ENCODE measurements at regions not wholly inside any gene's neighbourhood (a gene's known extent, or its start where the extent isn't known, plus 50 kb on each side); places are given as distances from the start of the nearest gene placed in this dataset.
"Not testable (repeated sequence)": the region's sequence is repeated elsewhere in the genome, so short reads cannot be mapped to it uniquely, and the experiment has no call there.

DNA sequence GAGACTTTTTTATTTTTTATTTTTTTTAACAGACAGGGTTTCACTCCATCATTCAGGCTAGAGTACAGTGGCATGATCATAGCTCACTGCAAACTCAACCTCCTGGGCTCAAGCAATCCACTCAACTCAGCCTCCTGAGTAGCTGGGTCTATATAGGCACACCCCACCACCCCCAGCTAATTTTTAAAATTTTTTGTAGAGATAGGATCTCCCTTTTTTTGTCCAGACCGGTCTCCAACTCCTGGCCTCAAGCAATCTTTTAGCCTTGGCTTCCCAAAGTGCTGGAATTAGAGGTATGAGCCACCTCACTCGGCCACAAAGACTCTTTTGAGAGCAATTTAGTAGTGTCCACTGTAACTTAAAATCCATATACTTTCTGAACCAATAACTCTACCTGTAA lies 103.3 kb upstream of the DST start:
- no peak for DNase-seq (ENCODE audit: low read depth)

DNA sequence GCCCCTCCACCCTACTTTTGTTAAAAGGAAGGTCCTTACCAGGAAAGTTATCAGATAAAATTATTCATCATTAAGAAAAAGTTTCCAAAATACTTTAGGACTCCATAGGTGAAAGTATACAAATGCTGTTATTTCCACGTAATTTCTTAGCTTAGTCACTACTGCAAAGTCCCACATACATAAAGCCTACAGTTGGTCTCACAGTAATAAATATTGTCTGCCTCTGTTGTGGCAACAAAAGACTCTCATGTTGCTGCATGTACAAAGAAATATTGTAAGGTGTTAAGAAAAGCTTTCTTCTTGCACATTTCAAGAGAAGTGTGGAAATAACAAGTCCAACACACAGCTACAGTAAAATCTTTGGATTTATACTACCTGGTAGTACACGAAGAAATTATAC lies 102.4 kb upstream of the DST start:
- DNase-seq (ENCODE audit: low read depth) = no peak

DNA sequence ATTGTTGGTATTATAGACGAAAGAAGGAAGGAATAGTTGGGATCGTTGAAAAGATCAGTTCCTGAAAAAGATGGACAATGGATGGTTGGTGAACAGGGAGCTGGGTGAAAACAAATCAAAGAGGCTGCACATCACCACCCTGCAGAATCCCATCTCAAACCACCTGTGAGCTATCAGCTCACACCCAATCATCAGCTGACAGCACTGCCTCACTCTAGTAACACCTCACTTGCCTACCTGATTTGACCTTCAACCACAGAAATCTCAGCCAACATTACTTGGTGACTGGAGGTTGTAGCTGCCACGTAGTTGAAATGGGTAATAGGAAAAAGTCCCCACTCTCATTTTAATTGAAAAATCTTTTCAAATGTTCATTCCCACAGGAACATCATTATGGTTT lies 101.8 kb upstream of the DST start:
- DNase-seq (ENCODE audit: low read depth) = no peak

DNA sequence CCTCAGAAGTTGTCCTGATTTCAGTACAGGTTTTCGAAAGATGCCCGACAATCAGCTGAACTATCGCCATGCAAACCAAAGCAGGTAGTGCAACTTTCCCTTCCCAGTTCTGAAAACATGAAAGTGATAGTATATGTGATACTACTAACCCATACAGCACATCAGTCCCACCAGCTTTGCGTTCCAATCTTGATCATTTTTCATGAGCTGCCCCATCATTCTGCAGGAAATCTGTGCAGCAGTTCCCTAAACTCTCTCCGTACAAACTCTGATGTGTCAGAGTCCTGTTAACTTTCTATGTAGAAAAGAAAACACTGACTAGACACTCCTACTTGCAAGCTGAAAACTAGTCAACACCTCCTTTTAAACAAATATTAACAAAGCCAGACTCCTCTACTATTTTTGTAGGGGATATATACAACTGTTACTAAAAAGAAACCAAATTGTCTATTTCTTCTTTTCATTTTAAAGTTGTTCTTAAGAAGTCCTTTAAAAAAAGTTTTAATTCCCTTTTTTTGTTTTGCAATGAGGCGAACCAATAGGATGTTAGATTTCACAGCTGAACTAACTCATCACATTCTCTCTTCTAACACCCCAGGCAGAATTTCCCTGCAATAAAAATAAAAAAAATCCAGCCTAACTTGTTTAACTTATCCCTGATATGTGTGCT lies 99.6 kb upstream of the DST start:
- DNase-seq (ENCODE audit: low read depth) = no peak

DNA sequence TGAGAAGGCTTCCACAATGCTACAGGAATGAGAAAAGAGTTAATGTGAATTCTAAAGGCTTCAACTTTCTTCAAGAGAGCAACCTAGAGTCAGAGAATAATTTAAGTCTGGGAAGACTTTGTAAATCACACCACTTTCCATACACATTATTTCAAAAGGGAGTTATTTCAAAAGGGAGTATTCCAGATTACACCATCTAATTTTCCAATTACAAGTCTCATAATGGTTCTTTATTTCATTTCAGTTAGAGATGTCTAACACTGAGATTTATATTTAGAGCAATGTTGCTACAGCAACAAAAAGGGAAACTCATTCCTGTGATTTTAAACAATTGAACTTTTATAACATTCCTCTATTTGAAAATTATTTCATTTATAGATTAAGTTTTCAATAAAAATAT lies 98.8 kb upstream of the DST start:
- no peak for DNase-seq (ENCODE audit: low read depth)

DNA sequence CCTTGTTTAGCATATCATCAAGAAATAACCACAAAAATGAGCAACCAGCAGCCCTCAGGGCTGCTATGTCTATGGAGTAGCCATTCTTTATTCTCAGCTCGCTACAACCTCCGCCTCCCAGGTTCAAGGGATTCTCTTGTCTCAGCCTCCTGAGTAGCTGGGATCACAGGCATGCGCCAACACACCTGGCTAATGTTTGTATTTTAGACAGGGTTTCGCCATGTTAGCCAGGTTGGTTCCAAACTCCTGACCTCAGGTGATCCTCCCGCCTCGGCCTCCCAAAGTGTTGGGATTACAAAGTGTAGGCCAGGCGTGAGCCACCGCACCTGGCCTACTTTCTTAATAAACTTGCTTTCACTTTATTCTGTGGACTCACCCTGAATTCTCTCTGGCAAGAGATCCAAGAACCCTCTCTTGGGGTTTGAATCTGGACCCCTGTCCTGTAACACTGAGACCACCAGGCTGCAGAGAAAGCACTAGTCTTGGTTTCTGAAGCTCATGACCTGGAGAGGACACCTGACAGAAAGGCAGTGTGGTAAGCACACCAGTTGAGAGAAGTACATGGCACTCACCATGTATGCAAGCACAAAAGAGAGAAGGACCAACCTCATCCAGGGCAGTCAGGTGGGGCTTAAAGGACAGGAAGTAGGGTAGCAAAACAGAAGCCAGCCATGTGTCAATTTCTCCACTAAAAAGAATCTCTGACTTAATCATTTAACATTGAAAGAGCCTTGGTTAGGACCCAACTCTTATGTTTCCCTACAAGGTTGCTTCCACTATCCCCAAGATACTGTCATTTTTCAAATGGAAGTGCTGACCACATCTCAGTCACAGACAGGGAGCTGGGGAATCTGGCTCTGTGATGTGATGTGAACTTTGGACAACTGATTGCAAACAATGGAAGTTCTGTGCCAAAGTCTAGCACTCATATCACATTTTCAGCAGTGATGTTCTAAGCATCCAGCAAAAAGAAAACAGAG lies 97.4 kb upstream of the DST start:
- DNase-seq (ENCODE audit: low read depth) = no peak

DNA sequence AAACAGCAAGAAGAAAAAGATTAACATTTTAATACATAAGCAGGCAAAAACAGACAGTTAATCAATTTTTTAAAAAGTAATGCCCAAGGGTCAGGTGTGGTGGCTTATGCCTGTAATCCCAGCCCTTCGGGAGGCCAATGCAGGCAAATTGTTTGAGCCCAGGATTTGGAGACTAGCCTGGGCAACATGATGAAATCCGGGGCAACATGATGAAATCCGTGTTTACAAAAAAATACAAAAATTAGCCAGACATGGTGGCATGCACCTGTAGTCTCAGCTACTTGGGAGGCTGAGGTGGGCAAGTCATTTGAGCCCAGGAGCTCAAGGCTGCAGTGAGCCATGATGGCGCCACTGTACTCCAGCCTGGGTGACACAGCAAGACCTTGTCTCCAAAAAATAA lies 94.1 kb upstream of the DST start:
- no peak for DNase-seq (ENCODE audit: low read depth)

DNA sequence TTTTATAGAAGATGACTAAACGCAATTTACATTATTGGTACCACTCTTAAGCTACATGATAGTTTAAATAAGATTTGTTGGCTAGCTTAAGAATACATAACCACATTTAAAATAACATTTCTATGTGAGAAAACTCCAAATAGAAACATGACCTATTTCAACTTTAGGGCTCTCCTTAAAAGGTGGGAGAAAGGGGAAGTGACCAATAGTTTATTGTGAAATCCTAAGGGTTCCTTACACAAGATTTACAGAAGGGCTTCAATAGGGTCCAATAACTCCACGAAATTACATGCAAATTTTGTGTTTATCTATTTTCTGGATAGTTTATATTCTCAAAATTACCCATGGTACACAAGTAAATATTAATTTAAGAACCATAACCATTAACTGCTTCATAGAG lies 91.6 kb upstream of the DST start:
- DNase-seq (ENCODE audit: low read depth) = no peak

DNA sequence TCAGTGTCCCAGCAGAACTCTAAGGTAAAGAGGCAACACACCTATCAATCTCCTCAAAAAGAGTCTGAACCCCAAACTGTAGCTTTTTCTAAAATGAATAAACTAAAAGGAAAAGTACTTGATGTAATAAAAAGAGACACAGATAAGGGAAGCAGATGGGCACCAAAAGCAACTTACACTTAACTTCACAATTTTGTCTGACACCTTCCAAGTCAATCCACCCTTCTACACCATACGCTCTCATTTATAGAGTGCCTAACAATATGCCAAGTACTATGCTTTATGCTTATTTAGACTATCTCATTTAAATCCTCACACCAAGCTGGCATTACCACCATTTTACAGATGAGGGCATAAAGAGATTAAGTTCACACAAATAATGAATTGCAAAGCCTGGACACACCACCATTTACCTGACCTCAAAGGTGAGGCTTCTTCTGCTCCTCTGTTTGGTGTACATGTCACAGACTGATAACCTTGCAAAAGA lies 90.6 kb upstream of the DST start:
- DNase-seq (ENCODE audit: low read depth) = no peak

DNA sequence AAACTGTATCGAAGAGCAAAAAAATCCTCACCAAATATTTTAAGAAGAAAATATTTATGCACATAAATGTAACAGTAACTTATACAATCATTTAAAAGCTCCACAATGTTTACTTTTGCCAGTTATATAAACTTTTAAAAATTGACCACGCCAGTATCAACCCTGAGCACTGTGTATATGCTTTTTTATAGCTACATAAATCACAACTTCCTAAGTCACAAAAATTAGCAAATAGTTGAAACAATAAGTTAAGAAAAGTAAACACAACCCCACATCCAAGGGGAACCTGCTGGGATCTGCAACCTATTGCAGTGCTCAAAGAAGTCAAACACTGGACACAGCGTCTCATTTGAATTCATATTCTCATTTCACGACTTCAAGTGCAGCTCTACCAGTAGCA lies 89.8 kb upstream of the DST start:
- no peak for DNase-seq (ENCODE audit: low read depth)

DNA sequence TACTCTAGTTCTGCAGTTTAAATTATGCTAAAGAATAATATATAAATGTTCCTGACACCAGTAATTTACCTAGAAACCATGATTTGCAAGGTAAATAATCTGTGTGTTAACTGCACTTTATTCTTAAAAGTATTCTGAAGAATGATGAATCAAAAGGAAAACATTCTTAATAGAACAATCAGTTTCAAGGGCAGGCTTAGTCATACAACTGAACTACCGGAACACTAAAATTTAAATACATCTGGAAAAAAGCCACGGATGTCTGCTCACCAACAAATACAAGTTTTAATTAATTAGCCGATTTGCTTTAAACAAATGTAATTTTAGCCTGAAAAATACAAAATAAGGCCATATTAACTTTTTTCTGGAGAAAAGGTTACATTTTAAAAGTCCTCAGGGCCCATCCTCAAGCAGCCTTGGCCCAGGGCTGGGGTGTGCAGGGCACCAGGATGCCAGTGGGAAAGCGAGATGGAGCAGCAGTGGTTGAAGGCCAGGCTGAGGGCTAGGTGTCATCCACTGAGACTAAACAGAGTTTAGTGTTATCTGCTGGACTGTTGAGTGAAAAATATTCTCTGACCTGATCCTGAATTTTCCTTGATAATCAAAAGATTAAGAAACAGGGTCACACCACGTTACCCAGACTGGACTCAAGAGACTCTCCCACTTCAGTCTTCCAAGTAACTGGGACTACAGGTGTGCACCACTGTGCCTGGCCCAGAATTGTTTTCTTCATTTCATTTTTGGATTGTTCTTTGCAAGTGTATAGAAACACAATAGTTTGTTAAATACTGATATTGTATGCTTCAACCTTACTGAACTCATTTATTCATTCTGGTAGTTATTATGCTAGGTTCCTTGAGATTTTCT lies 88.2 kb upstream of the DST start:
- no peak for DNase-seq (ENCODE audit: low read depth)

DNA sequence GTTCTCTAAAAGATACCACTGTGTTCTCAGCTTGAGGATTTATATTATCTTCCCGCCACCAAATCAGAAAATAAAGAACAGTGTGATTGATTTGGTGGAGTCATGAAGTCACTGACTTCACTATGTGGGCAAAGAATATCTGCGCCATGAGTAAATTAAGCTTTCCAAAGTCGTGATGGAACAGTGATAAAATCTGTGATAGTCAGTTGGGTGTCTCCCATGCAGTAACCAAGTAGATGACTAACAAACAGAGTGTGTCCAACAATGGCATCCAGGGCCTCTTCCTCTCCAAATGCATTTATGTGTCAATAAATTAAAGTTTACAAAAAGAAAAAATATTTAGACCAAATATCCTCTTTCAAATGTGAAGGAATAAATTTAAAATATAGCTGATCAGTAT lies 87.0 kb upstream of the DST start:
- no peak for DNase-seq (ENCODE audit: low read depth)

DNA sequence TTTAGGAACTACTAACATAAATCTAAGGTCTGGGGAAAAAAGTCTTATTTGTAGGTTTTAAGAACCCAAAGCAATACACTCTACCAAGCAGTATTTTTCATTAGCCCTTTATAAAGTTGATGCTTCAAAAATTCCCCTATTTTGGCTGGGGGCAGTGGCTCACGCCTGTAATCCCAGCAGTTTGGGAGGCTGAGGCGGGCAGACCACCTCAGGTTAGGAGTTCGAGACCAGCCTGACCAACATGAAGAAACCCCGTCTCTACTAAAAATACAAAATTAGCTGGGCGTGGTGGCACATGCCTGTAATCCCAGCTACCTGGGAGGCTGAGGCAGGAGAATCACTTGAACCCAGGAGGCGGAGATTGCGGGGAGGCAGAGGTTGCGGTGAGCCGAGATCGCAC lies 86.5 kb upstream of the DST start:
- not testable (repeated sequence) for DNase-seq (ENCODE audit: low read depth)

DNA sequence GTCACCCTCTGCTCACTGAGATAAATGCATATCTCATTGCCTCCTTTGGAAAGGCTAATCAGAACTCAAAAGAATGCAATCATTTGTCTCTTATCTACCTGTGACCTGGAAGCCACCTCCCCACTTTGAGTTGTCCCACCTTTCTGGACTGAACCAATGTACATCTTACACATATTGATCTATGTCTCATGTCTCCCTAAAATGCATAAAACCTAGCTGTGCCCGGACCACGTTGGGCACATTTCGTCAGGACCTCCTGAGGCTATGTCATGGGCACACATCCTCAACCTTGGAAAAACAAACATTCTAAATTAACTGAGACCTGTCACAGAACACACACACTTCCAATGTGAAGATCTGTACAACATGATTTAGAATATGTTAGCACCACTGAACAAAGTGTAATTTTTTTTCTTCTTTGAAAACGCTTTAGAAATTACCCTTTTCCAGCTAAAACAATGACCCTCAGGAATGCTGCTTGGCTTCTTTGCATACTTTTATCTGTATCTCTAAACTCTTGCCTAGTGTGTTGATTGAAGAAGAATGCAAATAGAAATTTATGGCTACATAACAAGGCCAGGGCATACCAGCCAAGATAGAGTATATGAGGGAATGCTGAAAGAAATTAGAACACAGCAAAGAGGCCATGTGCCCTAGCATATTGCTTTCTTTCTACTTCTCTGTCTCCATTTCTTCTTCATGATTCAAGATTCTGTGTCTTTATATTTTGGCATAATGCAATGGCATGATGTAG lies 84.6 kb upstream of the DST start:
- DNase-seq (ENCODE audit: low read depth) = no peak

DNA sequence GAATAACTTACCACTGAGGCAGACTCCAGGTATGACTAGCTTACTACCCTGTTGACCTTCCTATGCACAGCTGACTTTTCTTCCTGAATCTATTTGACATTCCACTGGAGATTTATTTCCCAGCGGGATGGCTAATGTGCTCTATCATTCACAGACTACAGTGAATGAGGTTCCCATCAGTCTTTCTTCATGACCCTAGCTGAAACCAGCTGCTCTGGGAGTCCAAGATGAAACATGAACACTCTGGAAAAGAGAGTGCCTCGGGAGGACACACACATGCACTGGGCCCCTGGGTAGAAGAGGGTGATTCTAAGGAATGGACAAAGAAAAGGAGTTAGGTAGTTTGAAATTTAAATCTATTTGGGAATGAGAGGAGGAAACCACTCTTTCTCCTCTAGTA lies 82.6 kb upstream of the DST start:
- DNase-seq (ENCODE audit: low read depth) = no peak

DNA sequence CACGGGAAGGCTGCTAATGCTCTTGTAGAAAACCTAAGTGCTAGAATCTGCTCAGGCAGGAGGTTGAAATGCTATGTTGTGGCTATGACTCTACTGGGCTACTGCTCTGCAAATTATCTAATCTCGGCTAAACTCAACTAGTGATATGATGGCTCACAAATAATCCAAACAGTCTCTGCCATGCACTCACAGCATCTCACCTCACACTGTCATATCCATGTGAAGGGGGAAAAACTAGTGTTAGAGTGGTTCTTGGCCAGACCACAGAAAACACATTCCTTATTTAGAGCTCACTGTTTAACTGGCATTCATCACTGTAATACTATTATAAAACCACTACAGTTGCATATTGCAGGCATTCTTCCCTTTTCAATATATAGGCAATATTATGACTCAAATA lies 81.8 kb upstream of the DST start:
- DNase-seq (ENCODE audit: low read depth) = no peak

DNA sequence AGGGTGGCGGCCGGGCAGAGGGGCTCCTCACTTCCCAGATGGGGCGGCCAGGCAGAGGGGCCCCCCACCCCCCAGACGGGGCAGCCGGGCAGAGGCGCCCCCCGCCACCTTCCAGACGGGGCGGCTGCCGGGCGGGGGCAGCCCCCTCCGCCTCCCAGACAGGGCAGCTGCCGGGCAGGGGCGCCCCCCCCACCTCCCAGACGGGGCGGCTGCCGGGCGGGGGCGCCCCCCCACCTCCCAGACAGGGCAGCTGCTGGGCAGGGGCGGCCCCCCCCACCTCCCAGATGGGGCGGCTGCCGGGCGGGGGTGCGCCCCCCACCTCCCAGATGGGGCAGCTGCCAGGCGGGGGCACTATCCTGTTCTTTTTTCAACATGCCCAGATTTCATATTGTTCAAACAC lies 78.2 kb upstream of the DST start:
- no peak for DNase-seq (ENCODE audit: low read depth)

DNA sequence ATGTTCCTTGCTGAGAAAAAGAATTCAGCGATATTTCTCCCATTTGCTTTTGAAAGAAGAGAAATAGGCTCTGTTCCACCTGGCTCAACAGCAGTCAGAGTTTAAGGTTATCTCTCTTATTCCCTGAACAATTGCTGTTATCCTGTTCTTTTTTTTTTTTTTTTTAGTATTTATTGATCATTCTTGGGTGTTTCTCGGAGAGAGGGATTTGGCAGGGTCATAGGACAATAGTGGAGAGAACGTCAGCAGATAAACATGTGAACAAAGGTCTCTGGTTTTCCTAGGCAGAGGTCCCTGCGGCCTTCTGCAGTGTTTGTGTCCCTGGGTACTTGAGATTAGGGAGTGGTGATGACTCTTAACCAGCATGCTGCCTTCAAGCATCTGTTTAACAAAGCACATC lies 77.5 kb upstream of the DST start:
- DNase-seq (ENCODE audit: low read depth) = not testable (repeated sequence)

DNA sequence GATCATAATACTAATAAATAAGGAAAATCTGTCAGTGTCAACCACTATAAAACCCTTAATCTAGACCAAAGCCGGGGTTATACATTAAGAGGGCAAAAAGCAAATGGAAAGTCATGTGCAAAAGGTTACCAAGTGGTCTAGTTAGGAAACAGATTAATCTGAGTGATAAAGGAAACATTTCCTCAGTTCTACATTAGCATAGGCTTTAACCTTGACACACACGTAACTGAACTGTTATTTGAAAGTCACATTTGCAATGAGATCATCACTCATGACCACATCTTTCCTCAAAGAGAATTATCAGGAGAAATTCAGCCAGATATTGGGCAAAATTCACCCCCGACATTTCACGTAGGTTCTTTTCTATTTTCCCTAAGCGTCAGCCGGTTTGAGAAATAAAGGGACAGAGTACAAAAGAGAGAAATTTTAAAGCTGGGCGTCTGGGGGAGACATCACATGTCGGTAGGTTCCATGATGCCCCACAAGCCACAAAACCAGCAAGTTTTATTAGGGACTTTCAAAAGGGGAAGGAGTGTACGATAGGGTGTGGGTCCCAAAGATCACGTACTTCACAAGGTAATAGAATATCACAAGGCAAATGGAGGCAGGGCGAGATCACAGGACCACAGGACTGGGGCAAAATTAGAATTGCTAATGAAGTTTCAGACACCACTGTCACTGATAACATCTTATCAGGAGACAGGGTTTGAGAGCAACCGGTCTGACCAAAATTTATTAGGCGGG lies 76.8 kb upstream of the DST start:
- not testable (repeated sequence) for DNase-seq (ENCODE audit: low read depth)

DNA sequence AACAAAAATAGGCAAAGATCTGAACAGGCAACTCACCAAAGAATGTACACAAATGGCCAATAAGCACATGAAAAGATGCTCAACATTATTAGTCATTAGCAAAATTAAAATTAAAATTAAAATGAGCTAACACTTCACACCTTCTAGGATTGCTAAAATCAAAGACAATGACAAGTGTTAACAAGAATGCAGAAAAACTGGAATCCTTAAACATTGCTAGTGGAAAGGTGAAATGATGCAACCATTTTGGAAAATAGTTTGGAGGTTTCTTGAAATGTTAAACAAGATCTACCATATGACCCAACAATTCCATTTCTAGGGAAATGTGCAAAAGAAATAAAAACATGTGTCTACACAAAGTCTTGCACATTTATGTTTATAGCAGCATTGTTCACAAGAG lies 75.5 kb upstream of the DST start:
- DNase-seq (ENCODE audit: low read depth) = no peak

DNA sequence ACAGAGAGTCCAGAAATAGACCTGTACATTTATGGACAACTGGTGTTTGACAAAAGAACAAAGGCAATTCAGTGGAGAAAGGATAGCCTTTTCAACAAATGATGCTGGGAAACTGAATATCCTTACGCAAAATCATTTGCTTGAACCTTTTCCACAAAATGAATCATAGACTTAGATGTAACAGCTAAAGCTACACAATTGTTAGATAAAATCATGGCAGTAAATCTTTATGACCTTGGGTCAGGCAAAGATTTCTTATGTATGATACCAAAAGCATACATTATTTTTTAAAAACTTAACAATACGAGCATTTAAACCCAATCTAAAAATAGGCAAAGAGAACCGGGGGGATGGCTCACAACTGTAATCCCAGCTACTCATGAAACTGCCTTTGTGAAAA lies 73.5 kb upstream of the DST start:
- no peak for DNase-seq (ENCODE audit: low read depth)
